K562 (cell line): ENCODE measurements at regions not wholly inside any gene's neighbourhood (a gene's known extent, or its start where the extent isn't known, plus 50 kb on each side); places are given as distances from the start of the nearest gene placed in this dataset.

Experiments used
- JUND ChIP-seq, 2 experiments: IDR thresholded peaks; 2 replicates in 1 of 2; 3 replicates in 1 of 2; pipeline ENCODE4 v1.6.1; 2011; ENCODE audit warnings: borderline replicate concordance in 2 of 2, low read depth in 2 of 2, low read length in 2 of 2, improper control_type of control experiment in 1 of 2, missing biosample characterization in 1 of 2, missing genetic modification characterization in 1 of 2, missing genetic modification reagents in 1 of 2
- POLR2AphosphoS2 ChIP-seq: IDR thresholded peaks from 2 replicates; pipeline ENCODE4 v1.6.1; 2012; ENCODE audit warnings: low read length, improper control_type of control experiment
- TCF7 ChIP-seq: sonication (generic); IDR thresholded peaks from 2 replicates; pipeline ENCODE4 v1.6.1; 2016; ENCODE audit warnings: antibody characterized with exemption, borderline replicate concordance

GRCh38 chr10:44278837-44279324 is 106.0 kb downstream of the CXCL12 start:
- TF ChIP-seq TCF7 (no peak), POLR2AphosphoS2 (no peak), JUND (IDR thresholded peaks at IDR 0.05; ENCODE audit: borderline replicate concordance, low read depth, low read length) (no peak), JUND (tag; IDR thresholded peaks at IDR 0.05; ENCODE audit: borderline replicate concordance, low read depth, low read length) (no peak)
